ENCODE measurements at regions not wholly inside any gene's neighbourhood (a gene's known extent, or its start where the extent isn't known, plus 50 kb on each side); places are given as distances from the start of the nearest gene placed in this dataset.

GRCh38 chr10:65838811-65839210 lies 1087.0 kb upstream of the LRRTM3 start:
- TF ChIP-seq CTCF (conservative IDR thresholded peaks at IDR 0.05; ENCODE audit: low read depth in 2 of 2): no peak
- TF ChIP-seq EZH2phosphoT487 (IDR thresholded peaks at IDR 0.05; ENCODE audit: unreplicated experiment): no peak
- TF ChIP-seq ZNF331 (CRISPR knock-in tag; IDR thresholded peaks at IDR 0.05; ENCODE audit: low read depth): no peak
- no peak for TF ChIP-seq REST (IDR thresholded peaks at IDR 0.05; ENCODE audit: unreplicated experiment)
- no peak for TF ChIP-seq EZH2 (IDR thresholded peaks at IDR 0.05; ENCODE audit: low read depth, unreplicated experiment)
